ENCODE measurements at regions not wholly inside any gene's neighbourhood (a gene's known extent, or its start where the extent isn't known, plus 50 kb on each side); places are given as distances from the start of the nearest gene placed in this dataset.

DNA sequence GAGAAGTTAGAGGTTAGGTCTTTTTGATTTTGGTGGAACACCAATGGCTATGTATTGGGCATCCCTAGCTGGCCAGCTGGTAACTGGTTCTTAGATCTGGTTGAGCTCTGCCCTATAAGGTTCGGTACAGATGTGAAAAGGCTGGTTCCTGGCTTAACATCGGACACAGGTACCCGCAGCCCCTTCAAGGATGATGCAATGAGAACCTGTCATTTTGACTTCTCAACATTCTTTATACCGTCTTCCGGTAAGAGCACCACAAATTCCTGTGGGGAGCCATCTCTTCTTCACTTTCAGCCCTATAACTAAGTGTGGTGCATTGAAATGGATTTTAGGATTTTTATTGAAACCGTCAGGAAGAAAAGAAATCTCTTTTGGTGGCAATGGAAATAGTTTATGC lies 222.8 kb downstream of the ADAMTS9 start:
- no peak for DNase-seq

DNA sequence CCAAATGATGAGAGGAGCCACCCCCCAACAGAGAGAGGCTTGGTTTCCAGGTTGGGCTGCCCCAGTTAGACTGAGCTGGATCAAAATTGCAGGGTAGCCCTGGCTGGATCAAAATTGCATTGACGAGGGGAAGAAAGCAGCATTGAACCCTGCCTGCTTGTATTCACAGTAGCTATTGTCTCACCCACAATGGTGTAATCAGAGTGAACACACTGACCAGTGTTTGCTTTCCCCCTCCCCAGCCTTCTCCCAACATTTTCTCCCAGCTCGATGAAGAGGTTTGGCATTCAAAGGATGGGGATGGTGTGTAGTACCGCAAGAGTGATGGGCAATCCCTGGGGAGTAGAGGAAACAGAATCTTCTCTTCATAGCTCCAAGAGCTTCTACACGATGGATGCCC lies 223.8 kb downstream of the ADAMTS9 start:
- DNase-seq = no peak

DNA sequence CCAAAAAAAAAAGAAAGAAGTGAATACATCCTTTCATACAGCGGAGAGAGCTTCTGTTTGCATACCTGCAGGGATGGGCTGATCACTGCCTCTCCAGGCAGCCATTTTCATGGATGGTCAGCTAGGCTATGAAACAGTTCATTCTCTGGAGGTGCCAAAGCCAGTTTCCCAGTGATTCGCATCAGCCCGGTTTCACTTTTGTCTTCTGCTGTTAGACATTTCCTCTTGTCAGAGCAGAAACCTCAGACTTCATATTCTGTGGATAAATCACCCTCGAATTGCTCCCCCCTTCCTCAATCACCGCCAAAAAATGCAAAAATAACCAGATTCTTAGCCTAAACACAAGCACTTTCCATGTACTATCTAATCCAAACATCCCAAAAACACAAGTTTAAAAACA lies 225.6 kb downstream of the ADAMTS9 start:
- no peak for DNase-seq

DNA sequence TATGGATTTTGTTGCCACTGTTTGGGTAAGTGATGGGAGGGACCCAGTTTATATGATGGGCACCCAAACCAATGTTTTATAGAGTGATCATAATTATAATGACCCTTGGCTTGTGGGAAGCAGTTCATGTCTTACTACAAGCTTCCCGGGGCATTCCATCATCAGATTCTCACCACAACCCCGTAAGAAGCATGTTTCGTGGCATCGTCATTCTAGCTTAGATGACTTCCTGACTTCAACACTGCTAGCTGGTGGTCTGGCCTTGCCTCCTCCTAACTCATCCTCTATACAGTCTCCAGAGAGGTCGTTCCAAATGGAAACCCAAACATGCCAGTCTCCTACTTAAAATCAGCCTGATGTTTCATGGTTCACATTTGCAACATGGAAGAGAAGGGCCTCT lies 226.9 kb downstream of the ADAMTS9 start:
- DNase-seq = no peak

DNA sequence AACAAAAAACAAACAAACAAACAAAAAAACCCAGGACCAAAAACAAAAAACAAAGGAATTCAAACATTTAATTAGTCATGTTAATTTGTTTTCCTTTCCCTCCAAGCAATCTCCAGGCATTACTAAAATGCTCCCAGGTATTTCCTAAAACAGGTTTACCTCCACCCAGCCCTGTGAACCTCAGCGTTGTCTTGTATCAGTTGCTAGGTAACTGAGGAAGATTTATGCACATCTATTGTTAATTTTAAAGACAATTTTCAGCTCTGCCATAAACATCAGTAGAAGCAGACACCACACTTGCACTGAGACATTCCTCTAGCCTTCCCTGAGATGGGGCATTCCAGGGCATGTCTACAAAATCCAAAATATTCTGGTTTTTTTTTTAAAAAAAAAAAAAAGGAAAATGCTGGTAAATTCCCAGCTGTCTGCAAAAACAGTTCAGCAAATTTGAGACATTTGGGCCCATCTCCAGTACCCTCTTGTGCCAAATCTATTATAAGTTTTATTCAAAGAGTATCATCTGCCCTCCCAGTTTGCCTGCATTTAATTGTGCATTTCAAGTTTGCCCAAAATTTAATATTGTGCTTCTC lies 227.6 kb downstream of the ADAMTS9 start:
- DNase-seq = no peak

DNA sequence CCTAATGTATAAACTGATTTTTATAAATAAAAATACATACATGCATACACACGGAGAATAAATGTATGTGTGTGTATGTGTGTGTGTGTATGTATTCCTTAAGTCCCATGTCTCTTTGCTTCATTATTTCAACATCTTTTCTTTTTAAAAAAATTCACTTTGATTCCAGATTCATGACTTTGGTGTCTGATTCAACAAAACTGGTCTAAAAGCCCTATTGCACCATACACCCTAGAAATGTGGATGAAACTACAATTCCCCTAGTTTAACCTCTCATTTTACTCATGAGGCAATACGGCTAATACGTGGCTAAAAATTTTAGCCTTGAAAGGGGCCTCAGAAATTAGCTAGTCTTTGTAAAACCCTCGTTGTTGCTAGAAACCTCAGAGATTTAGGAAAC lies 228.1 kb downstream of the ADAMTS9 start:
- no peak for DNase-seq

DNA sequence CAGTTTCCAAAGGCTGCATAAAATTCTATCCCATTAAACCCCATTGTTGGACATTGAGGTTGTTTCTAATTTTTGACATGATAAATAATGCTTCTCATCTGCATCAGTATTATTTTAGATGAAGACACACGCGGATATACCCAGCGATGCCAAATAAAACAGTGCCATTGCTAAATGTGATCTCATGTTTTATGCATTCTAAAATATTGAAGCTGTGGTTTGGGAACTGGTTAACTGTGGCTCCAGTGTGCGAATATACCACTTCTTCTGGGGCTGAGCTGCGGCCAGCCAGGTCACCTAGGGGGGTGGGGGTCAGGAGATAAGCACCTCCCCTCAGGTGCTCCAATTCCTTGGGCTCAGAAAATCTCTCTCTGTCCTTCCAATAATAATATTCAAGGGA lies 230.0 kb downstream of the ADAMTS9 start:
- DNase-seq = no peak

DNA sequence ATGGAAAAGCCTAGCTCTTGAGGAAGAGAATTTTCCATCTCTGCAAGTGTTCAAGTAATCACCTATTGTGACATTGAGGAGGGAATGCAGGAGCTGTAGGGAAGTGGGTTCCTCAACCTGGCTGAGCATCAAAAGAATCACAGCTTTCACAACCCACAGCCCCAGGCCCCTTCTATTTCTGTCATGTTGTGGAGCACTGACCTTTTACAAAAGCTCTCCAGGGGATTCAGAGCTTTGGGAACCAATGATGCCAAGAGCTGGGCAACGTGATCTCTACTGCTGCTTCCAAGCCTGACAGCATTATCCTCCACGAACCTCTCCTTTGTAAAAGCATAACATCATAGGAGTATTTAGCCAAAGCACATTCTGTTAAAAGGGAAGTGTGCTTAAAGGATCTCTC lies 231.1 kb downstream of the ADAMTS9 start:
- no peak for DNase-seq

DNA sequence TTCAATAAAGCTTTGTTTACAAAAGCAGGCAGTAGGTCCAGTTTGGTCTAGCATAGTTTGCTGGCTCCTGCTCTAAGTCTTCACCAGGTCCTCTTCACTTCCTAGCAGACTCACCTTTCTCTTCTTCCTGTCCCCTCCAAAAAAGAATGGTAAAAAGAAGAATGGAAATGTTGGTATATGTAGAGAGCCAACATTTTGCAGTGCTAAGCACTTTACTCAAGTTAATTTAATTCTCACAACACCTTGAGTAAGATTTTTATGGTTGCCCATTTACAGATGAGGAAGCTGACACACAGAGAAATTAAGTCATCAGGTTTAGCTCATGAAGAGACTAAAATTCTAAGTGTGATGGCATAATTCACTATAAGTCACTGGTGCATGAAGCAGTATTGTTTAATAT lies 230.1 kb upstream of the PRICKLE2 start:
- no peak for DNase-seq

DNA sequence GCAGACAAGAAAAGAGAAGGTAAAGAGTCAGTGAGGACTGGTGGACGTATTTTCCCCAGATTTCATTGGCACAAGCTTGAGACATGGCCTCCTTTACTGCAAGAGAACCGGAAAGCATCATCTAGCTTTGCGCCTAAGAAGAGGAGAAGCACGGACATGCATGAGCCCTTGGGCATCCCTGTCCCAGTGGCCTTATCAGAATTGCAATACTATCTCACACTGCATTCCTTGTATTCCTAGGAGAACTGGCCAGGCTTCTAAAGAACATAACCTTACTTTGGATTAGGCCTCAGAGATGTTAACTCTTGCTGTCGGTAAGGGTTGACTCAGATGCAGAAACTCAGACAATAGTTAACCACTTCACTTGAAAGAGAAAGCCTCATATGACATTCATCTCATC lies 229.5 kb upstream of the PRICKLE2 start:
- DNase-seq = no peak

DNA sequence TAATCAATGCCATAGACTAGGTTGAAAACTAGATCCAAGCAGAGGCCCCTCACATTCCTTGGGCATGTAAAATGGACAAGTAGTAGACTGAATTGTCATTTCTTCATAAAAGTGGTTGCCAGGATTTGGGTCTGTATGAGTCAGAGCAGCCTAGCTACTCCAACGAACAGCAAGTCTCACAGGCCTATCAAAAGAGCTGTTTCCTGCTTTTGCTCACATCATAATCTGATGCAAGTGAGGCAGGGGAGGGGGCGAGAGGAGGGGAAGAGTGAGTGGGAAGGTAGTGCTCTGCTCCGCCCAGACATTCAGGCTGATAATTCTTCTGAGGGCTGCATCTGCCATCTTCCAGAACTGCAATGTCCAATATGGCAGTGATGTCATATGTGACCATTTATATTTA lies 228.9 kb upstream of the PRICKLE2 start:
- no peak for DNase-seq

DNA sequence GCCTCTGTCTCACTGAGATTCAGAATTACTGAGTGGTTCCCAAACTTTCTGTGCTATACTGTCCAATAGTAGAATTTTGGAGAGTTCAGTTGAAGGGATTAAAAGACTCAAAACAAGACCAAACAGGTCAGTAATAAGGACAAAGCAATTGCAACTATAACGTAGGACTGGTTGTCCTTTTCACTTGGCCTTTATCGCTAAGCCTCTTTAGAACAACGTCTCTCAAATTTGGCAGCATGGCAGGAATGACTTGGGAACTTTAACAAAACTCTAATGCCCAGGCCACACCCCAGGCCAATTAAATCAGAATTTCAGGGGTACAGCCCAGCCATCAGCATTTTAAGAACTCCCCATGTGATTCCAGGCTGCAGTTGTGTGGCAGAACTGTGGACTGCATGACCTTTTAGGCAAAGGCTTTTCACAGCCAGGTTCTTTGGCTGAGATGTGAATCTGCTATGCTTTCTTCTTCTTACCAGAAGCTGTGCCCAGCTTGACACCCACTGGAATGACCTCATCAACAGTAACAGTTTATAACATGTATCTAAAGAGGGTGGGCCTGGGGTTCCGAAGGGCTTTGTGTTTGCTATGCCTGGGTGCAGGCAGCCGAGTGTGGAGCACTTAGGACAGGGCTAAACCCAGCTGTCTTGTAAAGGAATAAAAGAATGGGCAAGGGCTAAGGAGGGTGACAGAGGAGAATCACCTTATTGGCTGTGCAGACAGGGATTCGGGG lies 226.2 kb upstream of the PRICKLE2 start:
- no peak for DNase-seq

DNA sequence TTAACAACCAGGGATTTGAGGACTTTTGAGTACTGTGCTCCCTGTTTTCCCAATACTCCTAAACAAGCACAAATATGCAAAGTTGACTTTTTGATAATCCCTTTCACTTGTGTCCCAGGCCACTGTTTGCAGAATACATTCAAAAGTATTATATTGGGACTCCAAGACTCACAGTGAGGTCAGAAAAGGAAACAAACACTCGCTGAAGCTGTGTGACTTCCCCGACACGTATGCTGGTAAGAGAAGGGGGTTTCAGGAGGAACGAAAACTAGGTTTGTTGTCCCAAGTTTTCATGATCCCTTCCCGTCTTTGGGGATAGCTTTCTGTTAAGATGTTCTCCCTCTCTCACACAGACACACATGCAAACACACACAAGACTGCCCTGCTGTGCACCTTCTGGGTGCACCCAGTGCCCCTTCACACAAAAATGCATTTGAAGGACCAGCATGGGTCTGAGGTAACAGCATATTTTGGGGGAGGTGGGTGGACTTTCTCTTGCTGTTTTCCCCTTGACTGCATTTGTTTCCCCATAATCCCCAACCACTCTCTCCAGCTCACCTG lies 225.2 kb upstream of the PRICKLE2 start:
- DNase-seq = no peak

DNA sequence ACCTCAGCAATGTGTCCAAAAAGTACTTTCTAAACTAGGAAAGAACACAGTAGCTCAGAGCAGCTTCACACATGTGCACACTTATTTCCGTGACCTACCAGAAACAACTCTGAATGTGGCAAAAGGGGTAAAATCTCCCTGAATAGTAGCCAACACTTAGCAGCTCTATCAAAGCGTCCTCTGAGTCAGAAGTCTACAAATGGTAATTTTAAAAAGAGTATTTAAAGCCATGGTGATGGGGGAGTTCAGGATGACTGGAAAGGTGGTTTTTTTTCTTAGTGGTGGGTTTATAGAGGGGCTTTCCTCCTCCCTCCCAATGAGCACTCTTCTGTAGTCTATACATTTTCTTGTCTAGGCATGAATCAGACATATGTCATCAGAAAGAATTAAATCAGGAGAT lies 223.8 kb upstream of the PRICKLE2 start:
- no peak for DNase-seq

DNA sequence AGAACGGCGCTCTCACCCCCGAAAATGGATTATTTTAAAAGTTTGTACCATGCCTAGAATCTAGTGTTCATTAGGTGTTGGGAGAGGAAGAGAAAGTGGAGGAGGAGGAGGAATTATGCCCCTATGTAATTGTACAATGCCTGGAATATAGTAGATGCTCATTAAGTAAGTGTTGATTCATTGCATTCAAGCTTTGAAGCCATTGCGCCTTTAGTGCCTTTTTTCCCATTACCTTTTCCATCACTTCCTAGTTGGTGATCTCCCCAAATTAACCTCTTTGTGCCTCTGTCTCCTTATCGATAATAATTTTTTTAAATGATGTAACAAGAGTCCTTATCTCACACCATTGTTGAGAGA lies 220.7 kb upstream of the PRICKLE2 start:
- no peak for DNase-seq

DNA sequence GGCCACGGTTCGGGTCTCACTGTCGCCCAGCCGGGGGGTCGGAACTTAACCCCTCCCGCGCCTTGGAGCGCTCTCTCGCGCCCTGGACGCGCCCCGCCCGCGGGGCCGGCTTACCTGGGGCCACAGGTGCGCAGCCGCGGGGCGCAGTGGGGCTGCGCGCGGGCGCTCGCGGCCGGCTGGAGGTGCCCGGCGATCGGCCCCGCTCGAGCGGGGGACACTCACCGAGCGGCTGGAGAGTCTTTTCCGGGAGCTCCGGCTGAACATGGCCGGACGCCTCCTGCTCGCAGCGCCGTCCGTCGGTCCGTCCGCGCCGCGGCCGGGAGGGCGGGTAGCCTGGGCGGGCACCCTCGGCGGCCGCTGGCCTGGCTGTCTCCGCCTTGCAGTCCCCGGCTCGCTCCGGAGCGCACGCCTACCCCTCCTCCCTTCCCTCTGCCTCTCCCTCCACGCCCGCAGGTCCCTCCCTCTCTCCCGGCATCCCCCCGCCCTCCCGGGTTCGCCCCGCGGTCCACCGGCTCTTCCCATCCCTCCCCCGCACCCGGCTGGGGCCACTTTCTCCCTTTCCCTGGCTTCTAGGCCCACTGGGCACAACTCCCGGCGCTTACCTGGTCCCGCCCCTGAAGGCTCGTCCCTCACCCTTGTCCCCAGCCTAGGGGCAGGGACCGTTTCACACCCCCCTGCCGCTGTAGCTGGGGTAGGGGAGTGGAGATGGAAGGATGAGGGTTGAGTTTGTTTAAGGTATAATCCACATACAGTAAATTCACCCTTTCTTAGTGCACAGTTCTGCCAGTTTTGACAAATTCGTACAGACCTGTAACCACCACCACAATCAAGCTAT lies 220.1 kb upstream of the PRICKLE2 start:
- no peak for DNase-seq

DNA sequence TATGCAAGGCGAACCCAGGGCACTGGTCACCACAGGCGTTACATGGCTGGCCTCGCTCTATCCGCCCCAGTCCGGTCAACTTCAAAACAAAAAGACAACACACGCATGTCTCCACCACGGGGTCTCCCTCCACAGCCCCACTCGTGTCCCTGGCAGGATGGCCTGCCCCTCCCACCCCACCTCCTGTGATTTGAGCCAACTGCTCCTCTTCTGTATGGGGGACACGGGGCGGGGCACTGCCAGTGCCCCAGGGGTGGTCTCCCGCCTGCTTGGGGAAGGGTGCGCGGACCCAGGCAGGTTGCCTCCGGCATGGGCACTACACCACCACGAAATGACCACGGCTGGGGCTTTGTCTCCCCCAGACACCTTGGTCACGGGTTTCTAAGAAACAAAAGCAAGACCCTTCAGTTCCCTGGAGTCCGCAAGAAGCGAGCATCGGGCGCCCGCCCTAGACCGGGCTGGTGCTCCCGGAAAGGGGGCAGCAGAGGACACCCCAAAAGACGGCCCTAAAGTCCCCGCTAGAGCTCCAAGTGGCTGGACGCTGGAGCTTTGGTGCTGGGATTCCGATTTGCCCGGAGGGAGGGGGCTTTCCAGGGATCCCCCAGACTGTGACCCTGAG lies 219.3 kb upstream of the PRICKLE2 start:
- no peak for DNase-seq

DNA sequence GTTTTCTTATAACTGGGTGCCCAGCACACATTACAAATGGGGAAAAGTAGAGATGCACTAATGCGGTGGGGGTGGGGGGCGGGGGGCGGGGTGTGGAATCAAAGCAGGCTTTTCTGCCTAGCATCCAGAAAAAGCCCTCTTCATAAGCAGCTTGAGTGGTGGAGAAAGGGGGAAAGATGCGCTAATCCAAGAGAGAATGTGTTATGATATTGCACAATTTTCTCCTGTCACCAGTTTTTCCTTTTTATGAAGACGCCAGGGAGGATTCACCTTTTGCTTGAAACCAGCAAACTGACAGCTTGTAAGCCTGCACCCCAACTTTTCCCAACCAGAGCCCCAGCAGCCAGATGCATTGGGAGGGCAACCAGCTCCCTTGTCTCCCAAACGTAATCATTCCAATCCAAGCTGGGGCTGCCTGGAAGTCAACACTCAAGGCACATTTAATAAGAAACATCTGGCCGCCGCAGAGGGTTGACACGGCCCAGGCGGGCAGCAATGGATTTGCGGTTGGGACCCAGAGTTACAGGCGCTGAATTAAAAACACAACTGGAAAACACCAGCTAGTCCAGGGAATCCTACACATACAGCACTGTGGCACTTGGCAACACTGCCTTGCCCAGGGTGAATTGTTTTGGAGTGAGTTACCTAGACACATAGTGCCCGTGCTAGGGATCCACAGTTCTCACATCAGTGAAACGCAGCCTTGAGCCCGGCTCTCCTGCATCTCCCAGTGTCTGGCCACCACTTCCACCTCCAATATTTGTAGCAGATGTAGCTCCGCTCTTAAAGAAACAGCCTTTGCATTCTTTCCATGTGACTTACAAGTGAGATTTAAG lies 218.5 kb upstream of the PRICKLE2 start:
- no peak for DNase-seq

DNA sequence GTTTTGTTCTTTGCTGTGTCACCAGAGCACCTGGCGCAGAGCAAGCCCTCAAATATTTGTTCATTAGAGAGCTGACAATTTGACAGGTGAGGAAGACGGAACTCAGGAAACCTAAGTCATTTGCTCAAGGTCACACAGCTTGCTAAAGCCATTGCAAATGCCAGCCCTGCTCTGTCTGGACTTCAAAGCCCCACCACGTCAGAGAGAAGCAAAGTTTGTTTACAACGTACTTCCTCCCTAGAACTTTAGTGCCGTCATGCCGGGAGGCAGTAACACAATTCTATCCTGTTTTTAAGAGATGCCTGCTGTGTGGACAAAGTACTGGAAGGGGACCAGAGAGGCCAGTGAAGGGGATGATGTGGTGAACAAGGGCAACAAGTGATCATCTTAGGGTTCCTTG lies 216.6 kb upstream of the PRICKLE2 start:
- DNase-seq = no peak

DNA sequence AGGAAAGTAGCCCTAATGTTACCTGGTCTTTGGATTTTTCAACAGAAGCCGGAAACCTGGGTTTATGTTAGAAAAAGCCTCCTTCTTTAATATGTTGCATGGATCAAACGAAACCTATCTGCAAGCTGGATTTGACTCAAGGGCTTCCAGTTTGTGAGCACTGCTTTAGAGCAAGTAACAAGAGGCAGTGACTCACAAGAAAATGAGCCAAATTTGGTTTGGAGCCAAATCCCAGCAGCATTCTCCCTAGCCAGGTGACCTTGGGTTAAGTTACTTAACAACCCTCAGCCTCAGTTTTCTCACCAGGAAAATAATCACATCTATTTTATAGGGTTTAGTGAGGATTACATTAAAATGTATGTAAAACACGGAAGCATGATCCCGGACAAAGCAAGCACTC lies 215.2 kb upstream of the PRICKLE2 start:
- no peak for DNase-seq

DNA sequence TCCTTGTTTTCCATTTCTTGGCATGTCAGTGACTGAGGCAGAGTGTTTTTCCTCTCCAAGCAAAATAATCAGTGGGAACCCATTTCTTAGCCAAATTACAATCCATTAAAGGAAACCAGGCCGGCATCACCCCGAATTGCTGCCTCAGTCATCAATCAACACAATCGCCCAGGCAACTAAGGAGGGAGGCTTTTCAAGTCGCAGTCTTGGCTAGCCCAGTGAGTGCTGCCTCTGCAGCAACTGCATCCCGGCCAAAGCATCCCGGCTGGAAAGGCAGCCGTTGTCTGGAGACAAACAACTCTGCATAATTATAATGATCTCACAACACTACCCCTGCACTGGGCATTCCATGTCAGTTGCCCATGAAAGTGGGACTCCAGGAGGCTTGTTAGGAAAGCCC lies 213.5 kb upstream of the PRICKLE2 start:
- no peak for DNase-seq

DNA sequence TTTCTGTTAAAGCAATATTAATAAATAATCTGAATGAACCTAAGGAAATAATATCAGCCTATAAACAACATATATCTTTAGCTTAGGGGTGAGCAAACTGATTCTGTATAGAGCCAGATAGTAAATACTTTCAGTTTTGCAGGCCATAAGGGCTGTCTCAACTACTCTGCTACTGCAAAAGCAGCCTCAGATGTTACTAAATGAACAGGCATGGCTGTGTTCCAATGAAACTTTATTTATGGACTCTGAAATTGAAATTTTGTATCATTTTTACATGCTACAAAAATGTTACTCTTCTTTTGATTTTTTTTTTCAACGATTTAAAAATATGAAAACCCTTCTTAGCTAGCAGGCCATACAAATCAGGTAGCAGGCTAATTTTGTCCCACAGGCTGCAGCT lies 212.8 kb upstream of the PRICKLE2 start:
- no peak for DNase-seq

DNA sequence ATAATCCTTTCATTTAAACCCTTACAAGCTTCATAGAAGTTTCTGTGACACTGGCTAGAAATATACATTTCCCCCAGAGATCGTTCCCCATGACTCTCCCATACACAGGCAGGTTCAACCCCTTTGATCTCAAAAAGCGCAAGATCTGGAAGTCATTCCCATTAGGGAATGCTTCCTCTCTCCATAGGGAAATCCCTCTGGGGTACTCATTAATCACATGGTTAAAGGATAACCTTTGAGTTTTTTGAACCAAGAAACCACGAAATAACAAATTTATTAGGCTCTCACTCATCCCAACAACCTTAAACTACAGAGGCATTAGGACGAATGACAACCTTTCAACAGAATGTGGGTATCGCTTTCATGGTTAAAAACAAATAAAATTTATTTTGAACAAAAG lies 211.9 kb upstream of the PRICKLE2 start:
- no peak for DNase-seq

All from DMS 273 treated with DMSO at 0.1 percent for 48 hours (cell line).